ENCODE measurements at regions not wholly inside any gene's neighbourhood (a gene's known extent, or its start where the extent isn't known, plus 50 kb on each side); places are given as distances from the start of the nearest gene placed in this dataset.

DNA sequence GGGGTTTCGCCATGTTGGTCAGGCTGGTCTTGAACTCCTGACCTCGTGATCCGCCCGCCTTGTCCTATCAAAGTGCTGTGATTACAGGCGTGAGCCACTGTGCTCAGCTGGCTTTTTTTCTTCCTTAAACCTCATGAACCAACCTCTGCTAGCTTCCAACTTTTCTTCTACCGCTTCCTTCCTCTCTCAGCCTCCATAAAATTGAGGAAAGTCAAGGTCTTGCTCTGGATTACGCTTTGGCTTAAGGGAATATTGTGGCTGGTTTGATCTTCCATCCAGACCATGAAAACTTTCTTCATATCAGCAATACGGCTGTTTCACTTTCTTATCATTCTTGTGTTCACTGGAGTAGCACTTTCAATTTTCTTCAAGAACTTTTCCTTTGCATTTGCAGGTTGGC, 57.5 kb upstream of the SDK2 start:
- TF ChIP-seq, protein P1, sequence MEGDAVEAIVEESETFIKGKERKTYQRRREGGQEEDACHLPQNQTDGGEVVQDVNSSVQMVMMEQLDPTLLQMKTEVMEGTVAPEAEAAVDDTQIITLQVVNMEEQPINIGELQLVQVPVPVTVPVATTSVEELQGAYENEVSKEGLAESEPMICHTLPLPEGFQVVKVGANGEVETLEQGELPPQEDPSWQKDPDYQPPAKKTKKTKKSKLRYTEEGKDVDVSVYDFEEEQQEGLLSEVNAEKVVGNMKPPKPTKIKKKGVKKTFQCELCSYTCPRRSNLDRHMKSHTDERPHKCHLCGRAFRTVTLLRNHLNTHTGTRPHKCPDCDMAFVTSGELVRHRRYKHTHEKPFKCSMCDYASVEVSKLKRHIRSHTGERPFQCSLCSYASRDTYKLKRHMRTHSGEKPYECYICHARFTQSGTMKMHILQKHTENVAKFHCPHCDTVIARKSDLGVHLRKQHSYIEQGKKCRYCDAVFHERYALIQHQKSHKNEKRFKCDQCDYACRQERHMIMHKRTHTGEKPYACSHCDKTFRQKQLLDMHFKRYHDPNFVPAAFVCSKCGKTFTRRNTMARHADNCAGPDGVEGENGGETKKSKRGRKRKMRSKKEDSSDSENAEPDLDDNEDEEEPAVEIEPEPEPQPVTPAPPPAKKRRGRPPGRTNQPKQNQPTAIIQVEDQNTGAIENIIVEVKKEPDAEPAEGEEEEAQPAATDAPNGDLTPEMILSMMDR (conservative IDR thresholded peaks at IDR 0.05 in 1 of 2, IDR thresholded peaks at IDR 0.05 in 1 of 2; ENCODE audit: extremely low read depth in 1 of 2, insufficient read depth in 1 of 2, low read depth in 1 of 2, low read length in 2 of 2): no peak
- no peak for TF ChIP-seq EZH2 (IDR thresholded peaks at IDR 0.05; ENCODE audit: borderline replicate concordance, low read length)
